ENCODE measurements at regions not wholly inside any gene's neighbourhood (a gene's known extent, or its start where the extent isn't known, plus 50 kb on each side); places are given as distances from the start of the nearest gene placed in this dataset.

- TF ChIP-seq CTCF (IDR thresholded peaks at IDR 0.05) (no peak), POLR2A (IDR thresholded peaks at IDR 0.05) (no peak)
Observed at GRCh38 chr6:23601811-23602345, 524.1 kb upstream of the NRSN1 start.
